Osteoblast (primary cell): ENCODE measurements at regions not wholly inside any gene's neighbourhood (a gene's known extent, or its start where the extent isn't known, plus 50 kb on each side); places are given as distances from the start of the nearest gene placed in this dataset.

ENCODE experiments used
- DNase-seq: peaks from one replicate; pipeline ENCODE4 v3.0.0; 2011; ENCODE audit warnings: low spot score, mixed read lengths; ENCODE audit not compliant: insufficient read length; ENCODE audit errors: missing footprints
- H2AFZ ChIP-seq: 2 replicates; pipeline ENCODE4 v1.6.0; 2011; ENCODE audit warnings: mild to moderate bottlenecking, low read length
- H3K27ac ChIP-seq: 2 replicates; pipeline ENCODE4 v1.5.1; 2011; ENCODE audit warnings: mild to moderate bottlenecking, low read depth, low read length, moderate library complexity
- H3K27me3 ChIP-seq: 2 replicates; pipeline ENCODE4 v1.6.0; 2012; ENCODE audit warnings: mild to moderate bottlenecking, control low read depth, inconsistent platforms, low read length, moderate library complexity; ENCODE audit not compliant: insufficient read depth
- H3K36me3 ChIP-seq: 2 replicates; pipeline ENCODE4 v1.5.1; 2011; ENCODE audit warnings: mild to moderate bottlenecking, low read length, control low read depth, moderate library complexity; ENCODE audit not compliant: insufficient read depth
- H3K4me1 ChIP-seq: 2 replicates; pipeline ENCODE4 v1.5.1; 2011; ENCODE audit warnings: mild to moderate bottlenecking, low read length, control low read depth, moderate library complexity; ENCODE audit not compliant: insufficient read depth
- H3K4me2 ChIP-seq: 2 replicates; pipeline ENCODE4 v1.6.0; 2011; ENCODE audit warnings: mild to moderate bottlenecking, low read length; ENCODE audit not compliant: insufficient read depth
- H3K4me3 ChIP-seq: fragments of 200-600 bp; sonication (generic); 3 replicates; pipeline ENCODE4 v1.5.1; 2012; ENCODE audit warnings: mild to moderate bottlenecking, low read length, inconsistent platforms; ENCODE audit not compliant: insufficient read depth
- H3K79me2 ChIP-seq: 2 replicates; pipeline ENCODE4 v1.6.0; 2012; ENCODE audit warnings: mild to moderate bottlenecking, low read length, control low read depth, inconsistent platforms; ENCODE audit not compliant: insufficient read depth
- H3K9me3 ChIP-seq: 2 replicates; pipeline ENCODE4 v1.5.1; 2011; ENCODE audit warnings: low read depth, low read length, control low read depth
- H4K20me1 ChIP-seq: 2 replicates; pipeline ENCODE4 v1.6.0; 2012; ENCODE audit warnings: mild to moderate bottlenecking, low read length, control low read depth; ENCODE audit not compliant: insufficient read depth
- TF ChIP-seq, protein P1 (sequence below): IDR thresholded peaks from 2 replicates; pipeline ENCODE4 v1.5.1; 2011; ENCODE audit warnings: mild to moderate bottlenecking, low read depth, low read length, moderate library complexity; ENCODE audit errors: extremely low read depth

GRCh38 chr11:28470180-28470579 is 362.0 kb downstream of the METTL15 start:
- H3K4me3 ChIP-seq: no peak overlapping the region
- H3K79me2 ChIP-seq: no peaks in the 10 kb centered on the region
- H3K27me3 ChIP-seq: no peaks in the 10 kb centered on the region
- H3K27ac ChIP-seq: no peak overlapping the region
- H2AFZ ChIP-seq: no peak overlapping the region
- H3K4me2 ChIP-seq: no peak overlapping the region
- no peaks in the 10 kb centered on the region for H4K20me1 ChIP-seq
- DNase-seq: no peak
- H3K9me3 ChIP-seq: no peaks in the 10 kb centered on the region
- no peaks in the 10 kb centered on the region for H3K36me3 ChIP-seq
- TF ChIP-seq, protein P1, sequence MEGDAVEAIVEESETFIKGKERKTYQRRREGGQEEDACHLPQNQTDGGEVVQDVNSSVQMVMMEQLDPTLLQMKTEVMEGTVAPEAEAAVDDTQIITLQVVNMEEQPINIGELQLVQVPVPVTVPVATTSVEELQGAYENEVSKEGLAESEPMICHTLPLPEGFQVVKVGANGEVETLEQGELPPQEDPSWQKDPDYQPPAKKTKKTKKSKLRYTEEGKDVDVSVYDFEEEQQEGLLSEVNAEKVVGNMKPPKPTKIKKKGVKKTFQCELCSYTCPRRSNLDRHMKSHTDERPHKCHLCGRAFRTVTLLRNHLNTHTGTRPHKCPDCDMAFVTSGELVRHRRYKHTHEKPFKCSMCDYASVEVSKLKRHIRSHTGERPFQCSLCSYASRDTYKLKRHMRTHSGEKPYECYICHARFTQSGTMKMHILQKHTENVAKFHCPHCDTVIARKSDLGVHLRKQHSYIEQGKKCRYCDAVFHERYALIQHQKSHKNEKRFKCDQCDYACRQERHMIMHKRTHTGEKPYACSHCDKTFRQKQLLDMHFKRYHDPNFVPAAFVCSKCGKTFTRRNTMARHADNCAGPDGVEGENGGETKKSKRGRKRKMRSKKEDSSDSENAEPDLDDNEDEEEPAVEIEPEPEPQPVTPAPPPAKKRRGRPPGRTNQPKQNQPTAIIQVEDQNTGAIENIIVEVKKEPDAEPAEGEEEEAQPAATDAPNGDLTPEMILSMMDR: no peak
- no peaks in the 10 kb centered on the region for H3K4me1 ChIP-seq

DNA sequence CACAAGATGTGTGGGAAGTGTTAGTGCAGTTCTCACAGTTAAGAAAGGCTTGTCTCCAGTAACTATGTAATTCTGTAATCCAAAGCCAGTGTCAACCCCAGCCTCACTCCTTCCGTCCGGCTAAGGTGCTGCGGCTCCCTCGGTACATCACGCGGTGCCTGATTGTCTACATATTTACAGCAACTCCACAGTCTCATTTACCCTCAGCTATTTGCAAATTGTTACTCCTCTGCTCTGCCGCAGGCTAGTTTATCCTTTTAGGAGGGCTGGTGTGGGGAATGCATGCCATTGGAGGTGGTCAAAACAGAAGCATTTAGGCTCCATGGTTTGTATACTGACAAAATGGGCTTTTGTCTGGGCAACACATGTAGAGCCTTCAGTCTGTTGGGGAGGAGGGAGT is 358.3 kb downstream of the METTL15 start:
- TF ChIP-seq, protein P1: no peak
- Histone ChIP-seq H3K27me3 (no peaks in the 10 kb centered on the region), H3K36me3 (no peaks in the 10 kb centered on the region), H3K27ac (no peak overlapping the region), H4K20me1 (no peaks in the 10 kb centered on the region), H3K4me2 (no peak overlapping the region), H3K4me3 (no peak overlapping the region), H3K79me2 (no peaks in the 10 kb centered on the region), H3K4me1 (peaks cover 23% of the 10 kb centered on the region), H2AFZ (no peak overlapping the region), H3K9me3 (no peaks in the 10 kb centered on the region)
- no peak for DNase-seq

- Histone ChIP-seq H3K79me2 (no peaks in the 10 kb centered on the region), H4K20me1 (no peaks in the 10 kb centered on the region), H3K27me3 (no peaks in the 10 kb centered on the region), H2AFZ (no peak overlapping the region), H3K4me2 (no peak overlapping the region), H3K4me3 (no peak overlapping the region), H3K27ac (peak overlapping the region; percentile 51), H3K36me3 (no peaks in the 10 kb centered on the region), H3K4me1 (peaks cover 39% of the 10 kb centered on the region), H3K9me3 (no peaks in the 10 kb centered on the region)
- no peak for DNase-seq
- TF ChIP-seq, protein P1: no peak
Observed at GRCh38 chr11:28464252-28464867, 356.2 kb downstream of the METTL15 start.

- TF ChIP-seq, protein P1: peak; percentile 16
Observed at GRCh38 chr11:28463826-28464225, 355.6 kb downstream of the METTL15 start.

More at GRCh38 chr11:28463826-28464225, 355.6 kb downstream of the METTL15 start:
- Histone ChIP-seq H3K4me3 (no peak overlapping the region), H4K20me1 (no peaks in the 10 kb centered on the region), H3K4me2 (peak overlapping the region; percentile 1), H2AFZ (no peak overlapping the region), H3K9me3 (no peaks in the 10 kb centered on the region), H3K27me3 (no peaks in the 10 kb centered on the region), H3K27ac (peak overlapping the region; percentile 51), H3K4me1 (peaks cover 39% of the 10 kb centered on the region), H3K36me3 (no peaks in the 10 kb centered on the region), H3K79me2 (no peaks in the 10 kb centered on the region)
- peak; percentile 78 for DNase-seq
